OCI-M1 (cell line): ENCODE measurements at regions not wholly inside any gene's neighbourhood (a gene's known extent, or its start where the extent isn't known, plus 50 kb on each side); places are given as distances from the start of the nearest gene placed in this dataset.

ENCODE experiments used
- DNase-seq: peaks from one replicate; lab custom pipeline; 2025; lab: John Stamatoyannopoulos, UW

DNA sequence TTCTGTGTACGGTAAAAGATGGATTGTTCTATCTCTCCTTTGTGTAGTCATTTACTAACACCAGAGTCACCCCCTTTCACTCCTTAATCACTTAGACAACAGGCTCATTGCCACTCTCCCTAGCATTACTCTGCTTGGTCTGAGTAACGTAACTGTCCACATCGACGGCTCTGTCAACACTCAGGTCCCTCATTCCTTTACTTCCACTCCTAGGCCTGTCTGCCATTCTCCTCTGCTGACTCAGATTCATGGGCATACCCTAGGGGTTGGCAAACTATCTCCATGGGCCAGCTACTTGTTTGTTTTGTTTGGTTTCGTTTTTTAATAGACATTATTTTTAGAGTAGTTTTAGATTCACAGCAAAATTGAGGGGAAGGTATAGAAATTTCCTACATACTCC is 243.9 kb downstream of the NR4A2 start:
- no peak for DNase-seq

DNA sequence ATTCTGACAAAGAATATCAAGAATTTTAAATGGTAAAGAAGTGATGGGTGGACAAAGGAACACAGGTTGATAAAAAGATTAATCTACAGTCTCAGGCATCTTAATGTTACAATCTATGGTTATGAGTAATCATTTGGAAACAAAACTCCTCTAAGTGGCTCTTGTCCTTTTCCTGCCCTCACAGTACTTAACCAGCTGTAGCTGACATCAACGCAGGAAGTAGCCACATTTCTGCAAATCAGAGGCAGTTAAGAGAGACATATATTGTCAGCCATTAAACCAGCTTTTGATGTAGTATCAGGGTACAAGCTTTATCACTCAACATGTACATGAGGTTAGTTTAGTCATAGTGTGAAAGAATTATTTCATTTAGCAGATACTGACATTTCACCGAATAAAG is 244.6 kb downstream of the NR4A2 start:
- no peak for DNase-seq

- no peak for DNase-seq
These were observed 248.6 kb downstream of the NR4A2 start for GRCh38 chr2:156083763-156084493.

DNA sequence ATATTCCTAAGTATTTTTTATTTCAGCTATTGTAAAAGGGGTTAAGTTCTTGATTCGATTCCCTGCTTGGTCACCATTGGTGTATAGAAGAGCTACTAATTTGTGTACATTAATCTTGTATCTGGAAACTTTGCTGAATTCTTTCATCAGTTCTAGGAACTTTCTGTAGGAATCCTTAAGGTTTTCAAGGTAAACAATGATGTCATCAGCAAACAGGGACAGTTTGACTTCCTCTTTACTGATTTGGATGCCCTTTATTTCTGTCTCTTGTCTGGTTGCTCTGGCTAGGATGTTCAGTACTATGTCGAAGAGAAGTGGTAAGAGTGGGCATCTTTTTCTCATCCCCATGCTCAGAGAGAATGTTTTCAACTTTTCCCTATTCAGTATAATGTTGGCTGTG is 252.7 kb downstream of the NR4A2 start:
- DNase-seq: no peak

DNA sequence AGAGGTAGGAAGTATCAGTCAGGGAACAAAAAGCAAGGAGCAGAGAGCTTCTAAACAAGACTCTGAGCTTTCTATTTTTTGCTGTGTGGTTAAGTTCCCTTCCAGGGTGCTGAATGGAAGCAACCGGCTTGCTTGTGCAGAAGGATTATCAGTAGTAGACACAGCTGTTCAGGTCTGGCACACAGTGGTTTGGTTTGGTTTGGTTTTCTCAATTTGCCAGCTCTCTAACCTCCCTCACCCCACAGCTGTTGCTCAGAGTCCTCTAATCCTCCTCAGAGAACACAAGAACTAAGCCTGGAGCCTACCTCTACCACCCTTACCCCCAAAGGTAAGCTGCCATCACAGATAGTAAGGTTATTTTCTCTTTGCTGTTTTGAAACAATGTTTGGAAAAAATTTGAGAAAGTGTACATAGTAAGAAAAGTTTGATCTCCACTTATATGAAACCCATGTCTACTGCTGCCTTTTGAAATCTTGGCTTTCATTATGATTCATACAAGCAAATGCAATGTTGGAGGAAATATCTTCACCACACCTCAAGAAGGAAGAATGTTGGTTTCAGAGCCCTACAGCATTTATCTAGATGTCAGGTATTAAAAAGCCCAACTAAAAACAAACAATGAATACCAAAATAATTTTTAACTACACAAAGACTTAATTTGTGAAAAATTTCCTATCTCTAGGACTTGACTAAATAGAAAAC is 255.3 kb downstream of the NR4A2 start:
- peak; percentile 43 for DNase-seq

DNA sequence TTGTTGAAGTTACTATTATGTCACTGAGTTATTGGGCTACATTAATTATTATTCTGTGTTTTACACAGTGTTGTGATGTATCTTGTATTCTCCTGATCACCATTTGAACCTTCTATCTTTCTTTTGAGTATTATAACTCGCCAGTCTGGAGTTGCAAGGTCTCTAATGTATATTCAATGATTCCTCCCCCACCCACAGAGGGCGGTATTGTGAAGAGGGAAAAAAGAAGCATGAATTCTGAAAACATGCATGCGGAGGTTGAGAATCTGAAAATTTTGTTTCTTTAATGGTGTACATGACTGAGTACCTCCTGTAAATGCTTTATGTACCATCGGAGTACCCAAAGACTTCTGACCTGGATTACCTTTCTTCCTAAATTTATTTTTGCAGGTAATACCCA is 266.6 kb downstream of the NR4A2 start:
- DNase-seq: peak; percentile 50

DNA sequence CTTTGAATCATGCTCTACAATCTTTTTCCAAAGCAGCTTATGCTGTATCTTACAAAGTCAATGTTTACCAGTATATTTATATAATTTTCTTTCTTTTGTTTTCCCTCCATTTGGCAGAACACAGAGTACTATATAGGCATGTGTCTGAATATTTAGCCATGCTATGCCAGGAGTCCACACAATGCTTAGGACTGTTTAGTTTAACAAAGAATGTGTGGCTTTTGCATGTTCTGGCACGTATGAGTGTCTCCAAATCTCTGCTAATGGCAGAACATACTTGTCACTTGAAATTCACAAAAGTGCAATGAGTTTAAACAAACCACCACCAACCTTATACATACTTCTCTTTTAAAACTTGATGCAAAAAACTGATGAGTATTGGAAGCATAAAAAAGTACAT is 268.0 kb downstream of the NR4A2 start:
- no peak for DNase-seq

GRCh38 chr2:156057647-156058046 is 274.9 kb downstream of the NR4A2 start:
- DNase-seq: no peak

DNA sequence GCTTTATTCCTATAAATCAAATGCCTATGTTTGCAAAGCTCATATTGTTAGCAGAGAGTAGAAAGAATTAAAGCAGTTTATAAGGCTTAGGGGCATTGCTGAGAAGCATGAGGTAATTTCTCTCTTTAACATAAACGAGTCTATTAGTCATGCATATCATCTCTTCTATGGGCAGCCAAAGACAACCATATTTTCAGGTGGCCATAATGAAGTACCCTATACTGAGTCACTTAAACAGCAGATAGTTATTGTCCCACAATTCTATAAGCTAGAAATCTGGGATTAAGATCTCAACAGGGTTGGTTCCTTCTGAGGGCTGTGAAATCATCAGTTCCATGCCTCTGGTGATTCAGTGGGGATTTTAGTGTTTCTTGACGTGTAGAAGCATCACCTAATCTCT is 277.5 kb downstream of the NR4A2 start:
- no peak for DNase-seq

DNA sequence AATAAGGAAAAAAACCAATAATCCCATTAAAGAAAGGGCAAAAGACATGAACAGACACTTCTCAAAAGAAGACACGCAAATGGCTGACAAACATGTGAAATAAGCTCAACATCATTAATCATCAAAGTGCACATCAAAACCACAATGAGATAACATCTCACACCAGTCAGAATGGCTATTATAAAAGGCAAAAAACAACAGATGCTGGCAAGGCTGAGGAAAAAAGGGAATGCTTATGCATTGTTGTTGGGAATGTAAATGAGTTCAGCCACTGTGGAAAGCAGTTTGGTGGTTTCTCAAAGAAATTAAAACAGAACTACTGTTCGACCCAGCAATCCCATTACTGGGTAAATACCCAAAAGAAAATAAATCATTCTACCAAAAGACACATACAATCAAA is 285.6 kb downstream of the NR4A2 start:
- DNase-seq: no peak

DNA sequence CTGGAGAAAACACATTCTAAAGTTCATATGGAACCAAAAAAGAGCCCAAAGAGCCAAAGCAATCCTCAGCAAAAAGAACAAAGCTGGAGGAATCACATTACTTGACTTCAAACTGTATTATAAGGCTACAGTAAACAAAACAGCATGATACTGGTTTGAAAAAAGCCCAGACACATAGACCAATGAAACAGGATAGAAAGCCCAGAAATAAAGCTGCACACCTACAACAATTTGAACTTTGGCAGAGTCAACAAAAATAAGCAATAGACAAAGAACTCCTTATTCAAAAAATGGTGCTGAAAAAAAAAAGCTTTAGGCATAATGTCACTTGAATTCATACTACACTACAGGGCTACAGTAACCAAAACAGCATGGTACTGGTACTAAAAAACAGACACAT is 289.6 kb downstream of the NR4A2 start:
- DNase-seq: no peak

GRCh38 chr2:156038021-156038420 is 294.5 kb downstream of the NR4A2 start:
- no peak for DNase-seq

DNA sequence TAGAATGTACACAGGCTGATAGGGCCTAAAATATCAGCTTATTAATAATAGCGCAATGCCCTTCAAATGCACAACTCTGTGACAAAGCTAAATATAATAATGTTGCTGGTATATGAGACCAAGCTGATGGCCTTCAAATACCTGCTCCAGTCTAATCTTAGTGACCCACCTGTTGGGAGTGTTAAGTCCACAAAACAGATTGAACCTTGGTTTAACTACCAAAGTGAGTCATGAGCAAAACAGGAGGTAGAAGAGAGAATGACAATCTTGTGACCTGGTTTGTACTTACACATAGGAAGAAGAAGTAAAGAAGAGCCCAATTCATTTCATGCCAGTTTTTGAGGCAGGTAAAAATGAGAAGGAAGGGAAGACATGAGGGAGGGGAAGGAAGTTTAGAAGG is 295.0 kb downstream of the NR4A2 start:
- DNase-seq: no peak

DNA sequence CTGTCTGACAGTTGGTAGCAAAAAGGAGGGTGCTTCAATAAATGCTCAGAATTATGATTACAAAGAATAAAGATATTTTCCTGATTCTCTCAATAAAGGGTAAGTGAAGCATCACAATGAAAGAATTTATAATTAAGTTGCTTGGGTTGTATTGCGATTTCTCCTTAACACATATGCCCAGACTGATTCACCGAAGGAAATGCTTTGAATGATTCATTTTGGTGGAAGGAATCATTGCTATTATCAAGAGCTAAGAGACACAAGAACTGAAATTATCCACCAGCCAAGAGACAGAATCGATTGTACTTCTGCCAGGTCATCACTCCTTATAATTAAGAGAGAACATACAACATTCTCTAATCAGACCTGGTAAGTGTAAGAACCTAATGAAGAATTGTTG is 301.4 kb downstream of the NR4A2 start:
- no peak for DNase-seq

DNA sequence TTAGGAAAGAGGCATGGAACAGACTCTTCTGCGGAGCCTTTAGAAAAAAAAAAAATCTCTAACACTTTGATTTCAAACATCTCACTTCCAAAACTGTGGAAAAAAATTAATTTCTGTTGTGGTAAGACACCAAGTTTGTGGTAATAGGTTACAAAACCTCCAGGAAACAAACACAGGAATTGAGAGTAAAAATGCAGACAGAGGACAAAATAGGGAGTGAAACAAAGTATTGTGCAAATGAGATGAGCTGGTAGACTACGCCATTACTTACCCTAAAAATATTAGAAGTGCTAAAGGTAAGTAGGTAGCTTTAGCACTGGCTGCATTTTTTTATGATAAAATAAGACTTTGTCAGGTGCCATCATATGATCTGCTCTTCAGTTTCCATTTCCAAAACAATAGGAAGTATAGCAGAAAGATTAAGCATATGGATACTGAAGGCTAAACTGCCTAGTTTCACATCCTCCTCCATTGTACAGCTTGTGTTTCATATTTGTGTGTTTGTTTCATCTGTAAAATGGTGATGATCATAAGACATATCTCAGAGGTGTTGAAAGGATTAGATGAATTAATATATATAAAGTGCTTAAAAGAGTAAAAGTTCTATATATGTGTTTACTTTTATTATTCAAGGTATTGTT is 309.2 kb downstream of the NR4A2 start:
- DNase-seq: no peak

- no peak for DNase-seq
These were observed 311.1 kb downstream of the NR4A2 start for GRCh38 chr2:156021146-156022040.

- DNase-seq: no peak
These were observed 313.2 kb downstream of the NR4A2 start for GRCh38 chr2:156019341-156019740.

DNA sequence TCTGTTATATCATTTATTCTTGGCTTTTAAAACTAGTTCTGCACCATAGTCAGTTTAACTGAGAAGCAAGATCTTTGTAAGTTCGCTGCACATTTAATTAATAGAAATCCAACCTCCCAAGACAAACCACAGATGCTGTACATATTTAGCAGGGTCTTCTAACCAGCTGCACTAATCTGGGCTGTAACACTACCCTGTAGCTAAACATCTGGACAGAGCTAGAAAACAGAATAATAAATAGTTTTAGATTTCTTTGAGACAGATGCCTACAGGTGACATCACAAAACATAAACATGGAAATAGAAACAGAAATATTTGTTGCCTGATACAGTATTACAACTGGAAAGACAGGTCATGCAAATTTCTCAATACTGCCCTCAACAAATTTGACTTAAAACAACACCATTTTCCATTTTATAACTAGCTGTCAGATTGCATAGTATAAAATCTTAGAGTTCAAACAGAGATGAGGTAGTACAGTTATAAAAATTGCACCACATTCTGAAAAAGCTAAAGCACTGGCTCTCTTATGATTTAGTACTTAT is 315.1 kb downstream of the NR4A2 start:
- DNase-seq: no peak

GRCh38 chr2:156009293-156009692 is 323.2 kb downstream of the NR4A2 start:
- DNase-seq: no peak

GRCh38 chr2:156006721-156007618 is 325.6 kb downstream of the NR4A2 start:
- DNase-seq: no peak
